ENCODE measurements at regions not wholly inside any gene's neighbourhood (a gene's known extent, or its start where the extent isn't known, plus 50 kb on each side); places are given as distances from the start of the nearest gene placed in this dataset.

DNA sequence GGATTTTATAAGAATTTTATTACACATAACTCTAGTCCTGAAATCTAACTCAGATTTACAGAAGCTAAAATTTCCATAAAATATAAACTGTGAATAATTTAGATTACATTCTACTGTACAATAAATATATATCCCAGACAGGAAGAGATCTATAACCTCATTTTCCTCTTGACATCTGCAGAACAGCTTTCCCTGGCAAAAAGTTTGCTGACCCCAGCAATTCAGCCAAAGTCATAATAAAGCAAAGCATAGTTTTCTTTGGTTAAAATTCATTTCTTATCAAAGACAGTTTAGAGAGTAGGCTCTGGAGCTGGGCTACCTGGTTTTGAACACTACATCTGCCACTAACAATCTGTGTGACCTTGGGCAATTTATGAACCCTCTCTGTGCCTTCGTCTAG, 372.5 kb downstream of the CAAP1 start:
- no peak overlapping the region for H3K27ac Mint-ChIP-seq (ENCODE audit: unreplicated experiment)
- no peaks in the 10 kb centered on the region for H3K36me3 Mint-ChIP-seq (ENCODE audit: low read depth)
- H3K27me3 Mint-ChIP-seq (ENCODE audit: low read depth), result no peaks in the 10 kb centered on the region
- no peak for DNase-seq (ENCODE audit: low read depth, low spot score)
- no peaks in the 10 kb centered on the region for H3K9me3 Mint-ChIP-seq
- TF ChIP-seq, protein P1, sequence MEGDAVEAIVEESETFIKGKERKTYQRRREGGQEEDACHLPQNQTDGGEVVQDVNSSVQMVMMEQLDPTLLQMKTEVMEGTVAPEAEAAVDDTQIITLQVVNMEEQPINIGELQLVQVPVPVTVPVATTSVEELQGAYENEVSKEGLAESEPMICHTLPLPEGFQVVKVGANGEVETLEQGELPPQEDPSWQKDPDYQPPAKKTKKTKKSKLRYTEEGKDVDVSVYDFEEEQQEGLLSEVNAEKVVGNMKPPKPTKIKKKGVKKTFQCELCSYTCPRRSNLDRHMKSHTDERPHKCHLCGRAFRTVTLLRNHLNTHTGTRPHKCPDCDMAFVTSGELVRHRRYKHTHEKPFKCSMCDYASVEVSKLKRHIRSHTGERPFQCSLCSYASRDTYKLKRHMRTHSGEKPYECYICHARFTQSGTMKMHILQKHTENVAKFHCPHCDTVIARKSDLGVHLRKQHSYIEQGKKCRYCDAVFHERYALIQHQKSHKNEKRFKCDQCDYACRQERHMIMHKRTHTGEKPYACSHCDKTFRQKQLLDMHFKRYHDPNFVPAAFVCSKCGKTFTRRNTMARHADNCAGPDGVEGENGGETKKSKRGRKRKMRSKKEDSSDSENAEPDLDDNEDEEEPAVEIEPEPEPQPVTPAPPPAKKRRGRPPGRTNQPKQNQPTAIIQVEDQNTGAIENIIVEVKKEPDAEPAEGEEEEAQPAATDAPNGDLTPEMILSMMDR (conservative IDR thresholded peaks at IDR 0.05), result no peak
- peaks cover 26% of the 10 kb centered on the region for H3K4me1 Mint-ChIP-seq
- no peak overlapping the region for H3K4me3 Mint-ChIP-seq

DNA sequence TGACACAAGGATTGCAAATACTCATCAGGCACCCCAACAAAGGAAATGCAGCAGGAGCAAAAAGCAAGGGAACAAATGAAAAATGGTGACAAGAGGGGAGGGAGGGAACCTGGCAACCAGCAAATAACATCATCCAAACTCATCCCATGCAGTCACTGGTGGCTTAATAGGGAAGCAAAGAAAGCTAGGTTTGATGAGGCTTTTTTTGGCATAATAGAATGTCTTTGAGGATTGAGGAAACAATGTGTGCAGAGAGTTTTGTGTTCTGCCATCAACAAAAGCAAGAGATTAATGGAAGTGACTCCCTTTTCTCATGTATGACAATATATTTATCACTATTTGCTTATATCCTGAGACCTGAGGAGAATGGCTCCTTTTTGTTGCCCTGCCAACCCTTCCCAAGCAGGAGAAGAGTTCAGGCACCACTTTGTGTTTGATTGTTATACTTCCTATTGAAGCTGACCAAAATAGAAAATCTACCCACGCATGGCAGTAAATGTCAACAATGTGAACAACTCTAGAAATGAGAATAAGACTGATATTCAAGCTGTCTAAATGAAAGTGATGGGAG, 375.7 kb downstream of the CAAP1 start:
- H3K9me3 Mint-ChIP-seq, result no peaks in the 10 kb centered on the region
- H3K36me3 Mint-ChIP-seq (ENCODE audit: low read depth), result no peaks in the 10 kb centered on the region
- DNase-seq (ENCODE audit: low read depth, low spot score), result no peak
- peaks cover 26% of the 10 kb centered on the region for H3K4me1 Mint-ChIP-seq
- no peak overlapping the region for H3K4me3 Mint-ChIP-seq
- TF ChIP-seq, protein P1 (conservative IDR thresholded peaks at IDR 0.05), result no peak
- no peaks in the 10 kb centered on the region for H3K27me3 Mint-ChIP-seq (ENCODE audit: low read depth)
- H3K27ac Mint-ChIP-seq (ENCODE audit: unreplicated experiment), result peak overlapping the region; percentile 19

DNA sequence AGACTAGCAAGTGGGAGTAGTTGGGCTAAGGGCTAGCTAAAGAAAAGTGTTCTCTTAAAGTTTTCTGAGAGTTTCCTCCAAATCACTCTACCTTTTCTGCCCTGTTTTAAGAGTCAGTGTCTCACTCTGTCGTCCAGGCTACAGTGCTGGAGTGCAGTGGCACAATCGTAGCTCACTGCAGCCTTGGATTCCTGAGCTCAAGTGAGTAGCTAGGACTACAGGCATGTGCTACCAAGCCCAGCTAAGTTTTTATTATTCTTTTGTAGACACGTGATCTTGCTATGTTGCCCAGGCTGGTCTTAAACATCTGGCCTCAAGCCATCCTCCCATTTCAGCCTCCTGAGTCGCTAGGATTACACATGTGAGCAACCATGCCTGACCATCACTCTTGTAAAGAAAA, 378.9 kb downstream of the CAAP1 start:
- H3K9me3 Mint-ChIP-seq, result no peaks in the 10 kb centered on the region
- H3K27me3 Mint-ChIP-seq (ENCODE audit: low read depth), result no peaks in the 10 kb centered on the region
- no peak overlapping the region for H3K4me3 Mint-ChIP-seq
- no peak overlapping the region for H3K27ac Mint-ChIP-seq (ENCODE audit: unreplicated experiment)
- TF ChIP-seq, protein P1 (conservative IDR thresholded peaks at IDR 0.05), result no peak
- no peak for DNase-seq (ENCODE audit: low read depth, low spot score)
- peaks cover 26% of the 10 kb centered on the region for H3K4me1 Mint-ChIP-seq
- no peaks in the 10 kb centered on the region for H3K36me3 Mint-ChIP-seq (ENCODE audit: low read depth)

DNA sequence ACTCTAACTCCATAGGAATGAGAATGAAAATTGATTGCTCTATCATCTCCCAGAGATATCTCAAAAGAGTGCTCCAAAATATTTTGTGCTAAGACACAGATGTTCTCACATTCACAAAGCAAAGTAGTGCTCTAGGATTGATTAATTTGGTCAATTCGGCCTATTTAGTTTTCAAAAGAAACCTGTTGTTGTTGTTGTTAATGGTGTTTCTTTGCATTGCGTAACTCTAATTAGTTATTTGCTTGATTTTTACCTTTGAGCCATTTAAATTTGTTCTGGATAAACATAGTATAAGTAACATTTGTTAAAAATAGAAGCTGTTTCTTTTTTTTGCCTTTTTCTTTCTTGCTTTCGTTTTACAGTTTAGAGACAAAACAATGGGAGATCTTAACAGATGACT, 382.5 kb downstream of the CAAP1 start:
- TF ChIP-seq, protein P1 (conservative IDR thresholded peaks at IDR 0.05), result no peak
- DNase-seq (ENCODE audit: low read depth, low spot score), result no peak
- Mint-ChIP-seq H3K4me1 (no peaks in the 10 kb centered on the region), H3K36me3 (ENCODE audit: low read depth) (no peaks in the 10 kb centered on the region), H3K4me3 (no peak overlapping the region), H3K27ac (ENCODE audit: unreplicated experiment) (no peak overlapping the region), H3K9me3 (no peaks in the 10 kb centered on the region), H3K27me3 (ENCODE audit: low read depth) (peaks cover 3% of the 10 kb centered on the region)

DNA sequence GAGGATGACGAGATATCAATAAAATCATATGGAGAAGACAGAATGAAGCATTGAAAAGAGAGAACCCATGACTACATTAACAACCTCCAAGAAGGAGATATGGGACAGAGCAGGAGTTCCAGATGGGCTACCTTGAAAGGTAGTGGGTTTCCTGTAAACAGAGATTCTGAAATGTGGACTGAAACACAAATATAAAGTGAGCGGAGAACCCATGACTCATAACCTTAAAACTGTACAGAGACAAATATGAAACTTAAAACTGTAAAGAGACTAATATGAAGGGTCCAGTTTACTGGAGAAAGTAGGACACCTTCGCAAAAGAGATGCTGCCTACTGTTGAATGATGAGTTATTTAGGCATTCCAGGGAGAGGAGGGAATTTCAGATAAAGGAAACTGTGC, 383.7 kb downstream of the CAAP1 start:
- H3K9me3 Mint-ChIP-seq, result no peaks in the 10 kb centered on the region
- H3K36me3 Mint-ChIP-seq (ENCODE audit: low read depth), result no peaks in the 10 kb centered on the region
- no peak overlapping the region for H3K27ac Mint-ChIP-seq (ENCODE audit: unreplicated experiment)
- no peak for DNase-seq (ENCODE audit: low read depth, low spot score)
- TF ChIP-seq, protein P1 (conservative IDR thresholded peaks at IDR 0.05), result no peak
- H3K4me1 Mint-ChIP-seq, result no peaks in the 10 kb centered on the region
- no peak overlapping the region for H3K4me3 Mint-ChIP-seq
- peaks cover 3% of the 10 kb centered on the region for H3K27me3 Mint-ChIP-seq (ENCODE audit: low read depth)
